LoVo (cell line): ENCODE measurements at regions not wholly inside any gene's neighbourhood (a gene's known extent, or its start where the extent isn't known, plus 50 kb on each side); places are given as distances from the start of the nearest gene placed in this dataset.
A peak's percentile ranks its signal among the peaks of the same experiment; 100 is the strongest.
"Not testable (repeated sequence)": the region's sequence is repeated elsewhere in the genome, so short reads cannot be mapped to it uniquely, and the experiment has no call there.

Experiments
- DNase-seq: peaks from one replicate; pipeline ENCODE4 v3.0.0-alpha.2; 2016; ENCODE audit warnings: low spot score

DNA sequence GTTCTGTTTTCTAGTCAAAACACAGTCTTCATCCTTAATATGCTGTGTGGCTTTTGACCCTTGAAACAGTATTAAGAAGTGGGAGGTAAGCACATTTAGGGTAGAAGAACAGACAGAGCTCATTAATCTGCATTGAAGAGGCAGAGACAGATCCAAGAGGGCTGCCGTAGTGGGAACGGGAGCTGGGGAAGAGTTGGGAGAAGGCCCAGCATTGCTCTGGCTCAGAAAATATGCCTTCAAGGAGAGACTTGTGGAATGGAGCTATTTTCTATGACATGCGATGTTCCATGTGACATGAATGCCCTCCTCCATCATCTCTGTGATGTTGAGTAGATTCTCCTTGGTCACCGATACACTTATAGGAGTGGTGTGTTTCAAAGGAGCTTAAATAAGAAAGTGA lies 273.3 kb upstream of the BOD1L1 start:
- DNase-seq: no peak

DNA sequence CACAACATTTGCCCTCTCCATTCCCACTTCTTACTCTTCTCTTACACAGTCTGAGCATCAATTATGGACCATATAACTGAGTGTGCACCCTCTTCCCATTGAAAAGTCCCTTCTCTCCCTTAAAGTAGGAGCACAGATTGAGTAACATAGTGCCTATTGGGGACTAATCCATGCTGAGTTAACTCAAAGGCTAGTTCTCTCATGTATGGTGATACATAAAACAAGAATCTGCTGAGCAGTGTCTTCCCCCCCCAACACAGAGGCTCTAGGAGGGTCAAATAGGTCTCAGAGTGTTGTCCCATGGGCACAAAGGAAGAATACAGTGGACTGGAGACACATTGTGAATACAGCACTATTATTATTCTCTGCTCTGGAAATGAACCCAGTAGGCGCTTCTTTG lies 274.6 kb upstream of the BOD1L1 start:
- no peak for DNase-seq

DNA sequence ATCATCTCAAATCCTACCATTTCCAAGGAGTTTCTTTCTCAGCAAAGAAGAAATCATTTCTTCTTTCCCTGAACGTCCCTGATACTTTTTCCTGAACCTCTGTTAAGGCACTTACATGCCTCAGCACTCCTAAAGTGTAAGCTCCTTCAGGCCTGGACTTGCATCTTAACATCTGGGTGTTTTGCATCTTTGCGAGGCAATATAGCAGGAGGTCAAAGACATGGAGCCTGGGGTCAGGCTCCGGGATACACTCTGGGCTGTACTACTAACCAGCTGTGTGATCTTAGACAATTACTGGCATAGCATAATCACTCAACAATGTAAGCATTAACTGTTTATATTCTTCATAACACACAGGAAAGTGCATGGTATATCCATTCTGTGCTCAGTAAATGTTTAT lies 275.5 kb upstream of the BOD1L1 start:
- no peak for DNase-seq

DNA sequence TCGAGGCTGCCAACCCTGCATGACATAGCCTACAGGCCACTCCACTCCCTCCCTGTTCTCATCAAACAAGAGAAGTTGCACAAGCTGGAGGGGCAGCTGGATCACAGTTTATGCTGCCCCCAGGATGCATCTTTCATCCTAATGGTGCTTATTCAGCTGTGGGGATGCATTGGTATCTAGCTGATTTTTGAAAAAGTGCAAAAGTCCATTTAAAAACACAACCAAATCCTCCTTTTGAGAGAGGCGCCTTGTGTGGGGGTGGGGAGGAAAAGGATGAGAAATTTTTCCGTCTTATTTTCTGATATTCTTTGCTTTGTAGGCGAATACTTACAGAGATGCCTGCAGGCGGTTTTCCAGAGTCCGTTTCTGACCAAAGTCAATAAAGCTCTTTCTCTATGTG lies 276.4 kb upstream of the BOD1L1 start:
- no peak for DNase-seq

DNA sequence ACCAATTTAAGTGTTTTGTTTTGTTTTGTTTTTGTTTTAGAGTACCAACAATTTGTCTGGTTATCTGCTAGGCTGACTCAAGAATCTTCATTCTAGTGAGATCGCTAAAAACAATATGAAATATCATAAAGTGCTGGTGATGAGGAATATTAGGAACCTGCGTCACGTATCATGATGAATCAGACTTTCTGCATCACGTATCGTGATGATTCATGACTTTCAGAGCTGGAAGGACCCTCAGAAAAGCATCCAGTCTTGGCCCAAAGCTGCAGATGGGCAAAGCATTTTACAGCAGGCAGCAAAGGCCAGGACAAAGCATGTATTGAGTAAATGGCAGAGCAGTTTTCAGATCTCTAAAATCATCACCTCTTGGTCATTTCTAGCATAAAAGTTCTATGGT lies 278.0 kb upstream of the BOD1L1 start:
- DNase-seq: no peak

DNA sequence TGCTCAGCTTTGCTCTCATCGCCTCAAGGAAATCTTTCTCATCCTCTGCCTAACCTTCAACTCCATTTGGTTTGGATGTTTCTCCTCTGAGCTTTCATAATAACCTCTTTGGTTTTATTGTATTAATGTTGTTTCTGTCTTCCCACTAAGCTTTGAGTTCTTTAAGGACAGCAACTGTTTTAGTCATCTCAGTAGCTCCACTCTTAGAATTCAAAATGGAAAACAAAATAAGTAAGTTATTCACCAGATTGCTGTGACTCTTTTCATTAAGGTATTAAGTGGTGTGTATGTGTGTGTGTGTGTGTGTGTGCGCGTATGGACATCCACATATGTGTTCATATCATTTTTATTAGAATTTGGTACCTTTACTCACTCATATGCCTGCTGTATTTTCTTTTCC lies 279.2 kb upstream of the BOD1L1 start:
- no peak for DNase-seq

DNA sequence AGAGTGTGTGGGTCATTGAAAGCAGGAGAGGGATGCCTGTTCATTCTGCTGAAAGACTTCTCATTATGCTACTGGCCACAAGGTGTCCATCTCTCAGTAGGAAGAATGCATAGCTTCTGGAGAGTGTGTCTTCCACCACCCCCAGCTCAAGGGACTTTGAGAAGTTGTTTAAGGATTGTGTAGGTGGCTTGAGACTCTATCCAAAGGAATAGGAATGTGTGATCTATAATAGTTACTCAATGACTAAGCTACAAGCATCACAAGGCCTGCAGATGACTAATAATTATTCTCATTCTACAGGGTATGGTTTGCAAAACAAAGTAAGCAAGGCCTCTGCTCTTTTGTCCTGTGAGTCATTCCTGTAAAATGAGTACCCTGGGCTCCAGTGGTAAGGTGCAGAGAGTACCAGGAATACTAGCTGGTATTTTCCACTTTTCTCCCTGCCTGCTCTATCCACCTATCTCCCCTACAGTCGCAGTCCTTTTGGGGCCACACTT lies 279.8 kb upstream of the BOD1L1 start:
- DNase-seq: peak; percentile 84

DNA sequence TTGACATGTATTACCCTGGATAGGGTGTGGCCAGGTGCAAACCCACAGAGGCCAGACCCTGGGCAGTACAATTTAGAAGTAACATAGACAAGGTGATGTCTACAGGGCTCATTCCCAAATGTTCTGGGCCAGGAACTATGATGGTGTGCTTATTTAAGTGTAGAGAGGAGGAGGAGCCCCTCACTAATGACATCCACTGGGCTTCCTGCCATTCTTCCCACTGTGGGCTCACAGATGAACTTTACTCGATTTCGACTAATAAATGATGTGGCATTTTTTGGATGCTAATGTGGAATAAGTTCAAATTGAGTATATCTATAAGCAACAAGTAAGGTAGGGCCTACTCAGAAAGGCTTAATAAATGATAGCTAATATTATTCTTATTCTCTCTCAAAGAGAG lies 280.9 kb upstream of the BOD1L1 start:
- no peak for DNase-seq

DNA sequence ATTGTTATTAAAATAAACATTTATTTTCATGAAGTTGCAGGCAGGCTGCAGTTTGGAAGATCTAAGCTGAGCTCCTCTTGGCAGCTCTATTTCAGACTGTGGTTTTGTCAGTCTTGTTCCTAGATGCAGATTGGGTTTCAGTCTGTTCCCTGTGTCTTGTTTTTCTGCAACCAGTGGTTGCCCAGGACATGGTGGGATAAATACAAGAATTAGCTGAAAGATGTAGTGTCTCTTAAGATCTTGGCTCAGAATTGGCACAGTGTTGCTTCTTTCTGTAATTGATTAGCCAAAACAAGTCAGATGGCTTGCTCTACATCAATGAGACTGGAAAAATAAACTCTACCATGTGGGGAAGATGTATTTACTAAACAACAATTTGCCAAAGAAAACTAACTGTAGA lies 283.0 kb upstream of the BOD1L1 start:
- no peak for DNase-seq

DNA sequence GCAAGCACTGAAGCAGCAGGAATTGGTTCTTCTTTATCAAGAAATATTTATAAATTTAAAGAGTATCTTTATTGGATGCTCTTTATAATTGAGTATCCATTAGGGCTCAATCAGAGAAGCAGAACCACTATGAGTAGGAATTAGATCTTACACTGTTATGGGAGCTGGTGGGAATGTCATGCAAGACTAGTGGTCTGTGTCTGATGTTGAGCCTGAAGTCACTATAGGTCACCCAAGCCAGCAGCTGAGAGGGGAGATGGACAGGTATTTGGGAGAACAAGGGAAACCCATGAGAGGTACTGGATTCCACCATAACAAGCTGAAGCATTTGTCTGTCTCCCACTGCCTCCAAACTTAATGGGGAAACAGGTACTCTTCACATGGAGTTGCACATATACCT lies 283.7 kb upstream of the BOD1L1 start:
- no peak for DNase-seq

DNA sequence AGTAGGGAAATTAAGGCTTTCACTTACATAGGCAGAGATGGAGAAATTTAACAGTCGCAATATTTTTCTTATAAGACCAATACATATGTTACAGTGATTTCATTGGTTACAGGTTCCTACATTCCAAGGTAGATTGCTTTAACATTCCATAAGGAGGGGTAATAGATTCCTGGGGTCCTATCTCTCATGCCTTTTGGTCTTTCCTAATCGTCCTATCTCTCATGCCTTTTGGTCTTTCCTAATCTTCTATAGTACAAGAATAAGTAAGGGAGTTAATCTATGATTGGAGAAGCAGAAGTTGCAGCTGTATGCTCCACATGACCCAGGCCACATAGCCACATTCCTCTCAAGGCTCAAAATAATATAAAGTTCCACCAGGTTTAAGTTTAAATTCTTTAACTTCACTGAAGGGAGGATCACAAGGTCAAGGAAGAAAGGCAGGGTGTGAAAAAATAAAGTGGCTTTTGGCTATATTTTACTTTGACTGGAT lies 285.0 kb upstream of the BOD1L1 start:
- DNase-seq: no peak

DNA sequence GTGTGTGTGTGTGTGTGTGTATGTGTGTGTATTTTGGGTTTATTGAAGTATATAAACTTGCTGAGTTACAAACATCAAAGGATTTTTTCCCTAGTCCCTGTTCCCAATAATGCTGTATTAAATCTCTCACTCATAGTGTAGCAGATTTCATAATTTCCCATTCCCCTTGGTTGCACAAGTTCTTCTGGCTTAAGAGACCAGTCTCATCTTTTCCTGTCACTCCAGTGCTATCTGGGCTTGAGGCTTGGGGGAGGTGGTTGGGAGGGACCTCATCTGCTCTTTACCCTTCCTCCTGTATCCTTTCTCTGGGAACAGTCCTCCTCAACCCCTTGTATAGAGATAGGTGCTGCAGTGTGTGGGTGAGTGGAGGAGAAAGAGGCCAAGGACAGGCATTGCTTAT lies 285.4 kb upstream of the BOD1L1 start:
- no peak for DNase-seq

DNA sequence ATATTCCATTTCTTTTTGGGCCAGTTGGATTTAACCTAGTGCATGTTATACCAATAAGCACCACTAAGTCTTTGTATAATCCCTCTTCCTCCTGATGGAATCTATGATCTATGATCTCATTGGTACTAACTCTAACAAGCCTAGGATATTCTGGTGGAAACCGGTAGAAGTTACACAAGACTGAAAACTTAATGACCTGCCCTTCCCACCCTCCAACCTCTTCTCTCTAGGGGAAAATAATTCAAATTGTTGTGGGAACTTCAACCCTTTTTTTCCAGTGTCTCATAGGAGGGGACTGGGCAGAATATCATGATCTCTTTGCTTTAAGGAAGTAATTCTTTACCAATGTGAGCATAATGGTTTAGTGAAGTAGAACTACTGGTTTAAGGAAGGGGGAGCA lies 289.5 kb upstream of the BOD1L1 start:
- DNase-seq: no peak

DNA sequence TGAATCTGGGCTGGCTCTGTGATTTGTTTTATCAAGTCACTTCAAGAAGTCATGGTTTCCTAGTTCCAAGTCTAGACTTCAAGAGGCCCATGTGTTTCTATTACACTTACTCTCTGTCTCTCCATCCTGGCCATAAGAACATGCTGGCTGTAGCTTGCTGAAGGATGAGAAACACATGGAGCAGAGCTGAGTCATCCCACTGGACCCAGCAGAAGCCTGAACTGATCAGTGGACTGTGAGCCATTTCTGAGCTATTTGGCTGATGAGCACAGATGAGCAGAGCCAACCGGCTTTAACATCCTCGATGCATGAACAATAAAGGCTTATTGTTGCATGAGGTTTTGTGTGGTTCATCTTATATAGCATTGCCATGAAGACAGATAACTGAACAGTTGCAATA lies 290.6 kb upstream of the BOD1L1 start:
- DNase-seq: no peak

DNA sequence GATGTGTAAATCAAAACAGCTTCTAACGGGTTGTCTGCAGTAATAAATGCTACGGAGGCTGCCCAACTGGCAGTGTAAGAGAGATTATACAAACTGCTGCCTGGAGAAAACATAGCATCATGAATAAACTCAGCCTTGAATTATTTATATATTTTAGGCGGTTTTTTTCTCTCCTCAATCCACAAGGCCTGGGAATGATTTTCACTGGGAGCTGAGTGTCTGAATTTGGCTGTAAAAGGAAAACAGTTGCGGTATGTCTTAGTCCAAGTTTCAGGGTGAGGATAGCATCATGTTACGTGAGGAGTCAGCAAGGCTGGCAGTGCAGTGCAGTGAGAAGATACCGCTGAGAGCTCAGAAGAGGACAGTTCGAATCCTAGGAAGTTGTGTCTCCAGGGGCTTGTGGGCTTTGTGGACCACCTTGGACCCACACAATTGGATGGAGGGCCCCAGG lies 291.5 kb upstream of the BOD1L1 start:
- DNase-seq: no peak

DNA sequence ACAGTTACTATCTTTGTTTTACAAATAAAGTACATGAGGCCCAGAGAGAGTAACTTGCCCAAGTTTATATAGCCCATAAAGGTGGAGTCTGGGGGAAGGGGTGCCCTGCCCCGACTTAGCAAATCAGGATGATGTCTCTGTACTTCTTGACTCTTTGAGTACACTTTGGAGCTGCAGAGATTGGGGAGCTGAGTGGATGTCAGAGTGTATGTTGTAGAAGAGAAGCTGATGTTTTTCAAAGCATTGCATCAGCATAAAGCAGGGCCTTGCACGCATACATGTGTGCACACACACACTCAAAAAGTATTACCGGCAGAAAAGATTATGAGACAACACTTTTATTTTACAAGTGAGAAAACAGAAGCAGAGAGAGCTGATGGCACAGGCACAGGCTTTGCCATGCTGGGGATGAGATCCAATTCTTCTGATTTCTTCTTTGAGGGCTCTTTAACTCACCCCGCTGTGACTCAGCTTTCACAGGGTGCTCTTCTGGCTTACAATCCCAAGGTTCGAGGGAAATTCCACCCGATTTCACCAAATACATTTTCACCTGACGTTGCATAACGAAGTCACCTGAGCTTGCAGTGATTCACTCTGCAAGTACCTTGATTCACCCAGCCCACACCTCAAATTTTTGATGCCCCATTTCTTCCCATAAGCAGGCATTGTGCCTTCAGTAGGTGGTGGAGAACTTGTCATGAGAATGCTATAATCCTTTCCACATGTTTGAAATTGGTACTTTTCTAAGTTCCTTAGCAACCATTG lies 292.8 kb upstream of the BOD1L1 start:
- peak; percentile 12 for DNase-seq

DNA sequence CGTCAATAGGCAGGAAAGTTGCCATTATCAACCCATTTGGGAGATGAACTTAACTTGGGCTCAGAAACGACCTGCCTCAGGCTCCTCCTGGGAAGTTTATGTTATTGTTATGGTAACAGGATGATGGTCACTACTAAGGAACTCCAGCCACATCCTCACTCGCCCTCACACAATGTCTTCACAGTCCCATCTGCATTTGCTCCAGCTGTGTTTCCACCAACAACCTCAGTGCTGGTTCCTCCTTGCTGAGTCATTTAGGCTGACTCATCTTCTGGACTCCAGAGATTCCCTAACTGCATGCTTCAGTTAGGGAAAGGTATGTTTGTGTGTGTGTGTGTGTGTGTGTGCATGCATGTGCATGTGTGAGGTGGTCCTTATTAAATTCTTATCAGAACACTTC lies 293.4 kb upstream of the BOD1L1 start:
- DNase-seq: peak; percentile 72

DNA sequence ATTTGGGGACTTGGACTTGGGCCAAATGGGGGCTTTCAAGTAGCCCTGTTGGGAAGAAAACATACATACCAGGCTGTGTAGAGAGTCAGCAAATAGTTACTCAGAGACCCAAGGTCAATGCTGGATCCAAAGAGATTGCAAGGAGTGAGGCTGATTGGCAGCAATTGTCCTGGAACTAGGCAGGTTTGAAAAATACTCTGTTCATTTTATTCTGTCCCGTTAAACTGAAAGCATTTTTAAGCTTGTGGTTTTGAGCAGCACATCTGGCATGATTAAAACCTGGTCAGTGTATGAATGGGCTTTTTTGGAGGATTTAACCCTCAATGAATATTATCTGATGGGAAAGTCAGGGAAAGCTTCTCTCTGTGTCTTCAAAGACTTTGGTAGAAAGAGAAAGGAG lies 294.3 kb upstream of the BOD1L1 start:
- DNase-seq: no peak

DNA sequence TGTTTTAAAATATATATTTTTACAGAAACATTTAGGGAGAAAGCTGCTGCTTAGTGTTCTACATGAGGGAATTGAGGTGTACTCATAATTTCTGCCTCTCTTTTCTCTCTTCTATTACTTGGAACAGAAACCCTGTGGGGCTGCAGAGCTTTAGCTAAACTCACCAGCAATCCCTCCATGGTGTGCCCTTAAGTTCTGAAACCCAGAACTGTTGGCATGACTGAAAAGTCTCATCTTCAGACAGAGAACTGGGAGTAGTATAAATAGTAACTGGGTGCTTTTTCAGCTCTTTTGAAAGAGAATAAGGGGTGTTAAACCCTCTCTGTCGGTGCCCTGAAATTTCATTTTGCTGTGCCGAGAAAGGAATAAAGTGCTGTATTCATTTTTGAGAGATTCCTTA lies 294.9 kb upstream of the BOD1L1 start:
- no peak for DNase-seq

DNA sequence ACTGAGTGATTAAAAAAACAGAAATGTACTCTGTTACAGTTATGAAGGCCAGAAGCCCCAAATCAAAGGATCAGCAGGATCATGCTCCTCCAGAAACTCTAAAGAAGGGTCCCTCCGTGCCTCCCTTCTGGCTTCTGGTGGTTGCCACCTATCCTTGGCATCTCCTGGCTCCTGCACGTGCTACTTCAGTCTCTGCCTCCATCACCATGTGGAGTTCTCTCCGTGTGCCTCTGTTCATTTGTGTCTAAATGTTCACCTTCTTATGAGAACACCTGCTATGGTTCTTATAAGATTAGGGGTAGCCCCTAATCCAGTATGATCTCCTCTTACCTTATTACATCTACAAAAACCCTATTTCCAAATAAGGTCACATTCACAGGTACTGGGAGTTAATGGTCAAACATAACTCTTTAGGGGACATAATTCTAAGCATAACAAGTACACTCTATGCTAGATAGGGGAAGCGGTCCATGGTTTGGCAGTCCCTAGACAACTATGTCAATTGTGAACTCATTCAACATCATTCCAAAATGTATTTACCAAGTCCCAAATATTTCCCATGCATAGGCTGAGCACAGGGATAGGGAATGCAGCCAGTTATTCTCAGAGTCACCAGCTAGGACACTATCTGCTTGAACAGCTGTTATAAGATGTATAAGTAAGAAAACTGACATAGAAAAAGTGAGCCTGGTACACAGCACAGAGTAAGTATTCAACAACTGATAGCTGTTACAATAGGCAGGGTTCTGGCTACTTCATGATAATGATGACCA lies 295.5 kb upstream of the BOD1L1 start:
- DNase-seq: no peak

DNA sequence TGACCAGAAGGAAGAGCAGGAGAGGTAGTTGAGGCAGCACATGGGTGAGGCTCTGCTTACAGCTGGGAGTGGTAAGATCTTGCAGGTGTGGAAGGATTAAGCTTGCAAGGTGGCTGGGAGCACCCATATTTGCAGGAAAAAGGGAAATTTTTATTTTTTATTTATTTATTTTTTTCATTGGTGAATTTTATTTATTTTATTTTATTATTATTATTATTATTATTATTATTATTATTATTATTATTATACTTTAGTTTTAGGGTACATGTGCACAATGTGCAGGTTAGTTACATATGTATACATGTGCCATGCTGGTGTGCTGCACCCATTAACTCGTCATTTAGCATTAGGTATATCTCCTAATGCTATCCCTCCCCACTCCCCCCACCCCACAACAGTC lies 297.4 kb upstream of the BOD1L1 start:
- not testable (repeated sequence) for DNase-seq

DNA sequence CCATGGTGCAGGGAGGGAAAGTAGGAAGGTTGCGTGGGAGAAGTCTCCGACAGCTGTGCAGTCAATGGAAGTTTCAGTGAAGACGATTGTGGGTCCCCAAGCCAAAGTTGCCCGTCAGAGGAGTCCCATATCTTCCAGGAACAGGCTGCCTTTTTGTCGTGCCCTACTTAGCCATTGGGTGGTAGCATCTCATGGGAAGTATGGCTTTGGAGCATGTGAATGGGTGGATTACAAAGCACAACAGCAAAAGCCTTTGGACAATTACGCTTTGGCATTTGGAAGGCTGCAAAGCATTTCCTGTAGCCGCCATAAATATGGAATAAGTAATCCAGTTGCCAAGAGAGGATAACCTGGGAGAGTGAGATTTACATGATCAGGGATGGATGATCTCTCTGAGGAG lies 300.7 kb upstream of the BOD1L1 start:
- DNase-seq: no peak

DNA sequence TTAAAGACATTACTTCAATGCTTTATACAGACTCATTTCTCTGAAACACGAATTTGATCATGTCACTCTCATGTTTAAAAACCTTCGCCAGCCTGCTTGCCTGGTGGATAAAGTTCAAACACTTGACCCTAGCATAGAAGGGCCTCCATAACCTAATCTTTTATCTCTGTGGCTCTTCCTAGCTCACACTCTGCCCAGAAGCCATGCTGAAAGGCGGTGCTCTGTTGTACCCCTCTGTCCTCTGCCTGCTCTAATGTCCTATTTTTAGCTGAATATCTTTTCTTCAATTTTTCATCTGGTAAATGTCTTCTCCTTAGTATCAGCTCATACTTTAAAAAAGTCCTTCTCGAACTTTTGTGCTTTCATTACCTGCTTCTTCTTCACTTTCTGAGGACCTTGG lies 302.6 kb upstream of the BOD1L1 start:
- no peak for DNase-seq
